Thymus (tissue), 11 donors: ENCODE measurements at regions not wholly inside any gene's neighbourhood (a gene's known extent, or its start where the extent isn't known, plus 50 kb on each side); places are given as distances from the start of the nearest gene placed in this dataset.
"Not testable (repeated sequence)": the region's sequence is repeated elsewhere in the genome, so short reads cannot be mapped to it uniquely, and the experiment has no call there.

Source experiments
- DNase-seq, 9 donors: peaks; one replicate each; pipeline ENCODE4 v3.0.0-alpha.2; 2013; ENCODE audit warnings: low spot score in 9 of 9, low read depth in 6 of 9, missing footprints in 1 of 9
- H3K27ac ChIP-seq, 2 donors: one replicate each; pipeline ENCODE4 v1.5.1; 2013; ENCODE audit warnings: control low read depth in 1 of 2, low read depth in 1 of 2, low read length in 1 of 2, mild to moderate bottlenecking in 1 of 2, moderate library complexity in 1 of 2
- H3K27me3 ChIP-seq, 2 donors: one replicate each; pipeline ENCODE4 v1.5.1; 2013; ENCODE audit warnings: low read length in 1 of 2; ENCODE audit not compliant: control insufficient read depth in 2 of 2, insufficient read depth in 1 of 2
- H3K36me3 ChIP-seq, 2 donors: one replicate each; pipeline ENCODE4 v1.5.1; 2013; ENCODE audit warnings: low read length in 1 of 2, mild to moderate bottlenecking in 1 of 2, moderate library complexity in 1 of 2; ENCODE audit not compliant: control insufficient read depth in 2 of 2, insufficient read depth in 2 of 2
- H3K4me1 ChIP-seq, 2 donors: one replicate each; pipeline ENCODE4 v1.5.1; 2013; ENCODE audit warnings: low read length in 2 of 2; ENCODE audit not compliant: control insufficient read depth in 2 of 2, insufficient read depth in 2 of 2
- H3K4me3 ChIP-seq, 2 donors: one replicate each; pipeline ENCODE4 v1.5.1; 2013; ENCODE audit warnings: low read length in 2 of 2, control low read depth in 1 of 2, mild to moderate bottlenecking in 1 of 2
- H3K9me3 ChIP-seq, 2 donors: one replicate each; pipeline ENCODE4 v1.5.1; 2013; ENCODE audit warnings: low read length in 1 of 2, mild to moderate bottlenecking in 1 of 2; ENCODE audit not compliant: control insufficient read depth in 2 of 2, insufficient read depth in 1 of 2
- WGBS: extraction: QIAGEN DNeasy Blood & Tissue Kit; methylation state at CpG from one replicate; pipeline ENCODE4 v1.1.7; 2013; 5-methylcytosine and 5-hydroxymethylcytosine counted together
- donor health status: healthy.

DNA sequence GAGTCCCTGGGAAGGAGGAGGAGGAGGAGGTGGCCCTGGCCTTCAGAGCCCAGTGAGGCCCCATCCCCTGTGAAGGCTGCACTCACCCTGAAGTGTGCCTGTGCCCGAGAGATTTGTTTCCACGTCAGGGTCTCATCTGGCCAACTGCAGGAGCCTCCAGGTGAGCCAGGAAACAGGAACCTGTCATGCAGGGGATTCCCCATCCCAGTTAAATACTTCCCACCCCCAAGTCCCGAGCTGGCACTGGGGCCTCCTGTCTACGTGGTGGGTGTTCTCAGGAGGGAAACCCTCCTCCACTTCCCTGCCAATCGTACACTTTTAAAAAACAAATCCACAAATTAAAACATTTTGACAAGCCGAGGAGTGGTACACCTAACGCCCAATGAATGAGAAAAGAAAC is 50.9 kb upstream of the SFSWAP start:
- not testable (repeated sequence) for H3K36me3 ChIP-seq, H3K27ac ChIP-seq, H3K4me3 ChIP-seq, DNase-seq, H3K9me3 ChIP-seq, H3K4me1 ChIP-seq
- 96% methylated on average over 7 of the region's 7 CpGs for WGBS
- H3K27me3 ChIP-seq, result peaks cover 0 to 16% of the 10 kb centered on the region in 2 donors

DNA sequence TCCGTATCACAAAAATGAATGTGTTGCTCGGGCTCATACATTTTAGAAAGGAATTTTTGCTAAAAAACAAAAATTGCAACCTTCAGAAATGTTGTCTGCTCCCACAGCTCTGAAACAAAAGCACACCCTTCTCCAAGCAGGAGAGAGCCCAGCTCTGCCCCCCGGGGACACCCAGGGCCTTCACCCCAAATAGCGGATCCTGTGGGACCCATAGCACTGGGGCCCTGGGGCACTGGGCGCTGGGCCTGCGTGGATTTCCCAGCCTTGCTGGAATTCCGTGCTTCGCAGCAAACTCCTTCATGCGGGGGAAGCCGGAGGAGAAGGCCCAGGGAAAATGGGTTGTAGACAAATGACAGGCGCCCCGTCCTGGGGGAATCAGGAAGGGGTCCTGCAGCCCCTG is 50.5 kb upstream of the SFSWAP start:
- H3K27ac ChIP-seq, H3K9me3 ChIP-seq: not testable (repeated sequence)
- WGBS, result 95% methylated on average over 10 of the region's 12 CpGs

More for the DNA sequence above, 50.5 kb upstream of the SFSWAP start:
- H3K36me3 ChIP-seq, DNase-seq, H3K4me1 ChIP-seq, H3K4me3 ChIP-seq: not testable (repeated sequence)
- H3K27me3 ChIP-seq, result peaks cover 0 to 16% of the 10 kb centered on the region in 2 donors
